G401 (cell line): ENCODE measurements at regions not wholly inside any gene's neighbourhood (a gene's known extent, or its start where the extent isn't known, plus 50 kb on each side); places are given as distances from the start of the nearest gene placed in this dataset.
"Not testable (repeated sequence)": the region's sequence is repeated elsewhere in the genome, so short reads cannot be mapped to it uniquely, and the experiment has no call there.

Source experiments
- DNase-seq: peaks from one replicate; pipeline ENCODE4 v3.0.0-alpha.2; 2015; ENCODE audit warnings: low spot score
- in situ Hi-C: cut with HindIII; loops from 2 replicates; pipeline ENCODE4 v1.10.0; 2016; ENCODE audit warnings: low sequenced_read_pairs, mixed read lengths

DNA sequence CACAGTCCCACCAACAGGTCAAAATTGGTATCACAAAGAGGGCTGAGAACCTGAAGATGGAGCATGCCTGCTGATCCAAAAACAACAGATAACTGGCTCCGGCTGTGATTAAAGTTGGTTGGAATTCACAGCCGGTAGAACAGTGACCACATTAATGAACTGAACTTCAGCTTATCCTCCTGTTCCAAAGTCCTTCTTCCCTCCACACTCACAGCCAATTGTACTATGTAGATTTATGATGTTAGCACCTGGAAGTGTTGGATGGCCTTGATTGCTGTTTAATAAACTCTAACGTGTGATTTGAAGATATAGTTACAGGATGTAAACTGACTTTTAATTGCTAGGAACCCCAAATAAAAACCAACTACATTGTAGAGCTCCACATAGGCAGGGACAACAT is 367.3 kb upstream of the FRG2C start:
- no peak for DNase-seq
- in situ Hi-C loops = no loop called here

DNA sequence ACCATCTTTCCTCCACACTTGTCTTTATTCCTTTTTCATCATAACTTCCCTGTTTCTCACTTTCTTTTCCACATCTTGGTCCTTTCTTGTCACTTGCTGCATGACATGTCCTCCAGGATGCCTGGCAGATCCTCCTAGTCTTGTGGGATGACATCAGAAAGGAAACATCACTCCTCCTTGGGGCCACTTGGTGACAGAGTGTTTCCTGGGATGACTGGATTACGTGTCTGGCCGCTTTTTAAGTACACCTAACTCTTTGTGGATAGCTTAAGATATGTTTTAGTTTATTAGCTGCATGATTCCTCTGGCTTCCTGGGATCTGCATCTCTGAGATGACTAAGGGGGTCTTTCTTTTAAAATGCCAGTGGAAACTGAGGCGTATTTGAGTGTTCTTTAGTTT is 363.5 kb upstream of the FRG2C start:
- in situ Hi-C loops = no loop called here

DNA sequence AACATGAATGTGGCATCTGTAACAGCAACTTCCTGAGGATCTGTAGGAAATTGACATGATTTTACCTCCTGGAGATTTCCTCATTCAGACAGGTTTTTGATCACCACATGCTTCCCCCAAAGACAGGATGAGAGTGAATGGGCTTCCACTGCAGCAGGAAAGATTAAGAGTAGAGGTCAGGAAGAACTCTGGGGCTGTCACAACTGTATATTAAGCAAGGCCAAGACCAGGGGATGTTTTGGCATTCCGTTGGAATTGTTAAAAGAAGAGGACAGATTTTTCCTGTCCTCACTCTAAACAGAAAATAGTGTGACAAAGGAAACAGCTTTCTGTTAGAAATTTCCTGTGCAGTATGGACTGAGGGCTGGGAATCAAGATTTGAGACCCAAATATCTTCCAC is 363.1 kb upstream of the FRG2C start:
- DNase-seq = not testable (repeated sequence)

More for the DNA sequence above, 363.5 kb upstream of the FRG2C start:
- DNase-seq = no peak

DNA sequence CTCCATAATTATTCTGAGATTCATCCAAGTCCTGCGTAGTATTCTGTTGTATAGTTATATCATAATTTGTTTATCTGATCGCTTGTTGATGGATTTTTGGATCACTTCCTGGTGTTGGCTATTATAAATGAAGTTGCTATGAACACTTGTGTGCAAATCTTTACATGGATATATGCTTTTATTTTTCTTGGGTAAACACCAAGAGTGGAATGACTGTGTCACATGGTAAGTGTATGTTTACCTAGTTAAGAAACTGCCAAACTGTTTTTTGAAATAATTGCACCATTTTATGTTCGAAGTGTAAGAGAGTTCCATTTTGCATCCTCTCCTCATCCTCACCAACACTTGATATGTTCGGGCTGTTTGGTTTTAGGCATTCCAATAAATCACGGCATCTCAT is 360.4 kb upstream of the FRG2C start:
- DNase-seq = no peak
- in situ Hi-C loops = no loop called here

More for the DNA sequence above, 363.1 kb upstream of the FRG2C start:
- in situ Hi-C loops = not testable (repeated sequence)

DNA sequence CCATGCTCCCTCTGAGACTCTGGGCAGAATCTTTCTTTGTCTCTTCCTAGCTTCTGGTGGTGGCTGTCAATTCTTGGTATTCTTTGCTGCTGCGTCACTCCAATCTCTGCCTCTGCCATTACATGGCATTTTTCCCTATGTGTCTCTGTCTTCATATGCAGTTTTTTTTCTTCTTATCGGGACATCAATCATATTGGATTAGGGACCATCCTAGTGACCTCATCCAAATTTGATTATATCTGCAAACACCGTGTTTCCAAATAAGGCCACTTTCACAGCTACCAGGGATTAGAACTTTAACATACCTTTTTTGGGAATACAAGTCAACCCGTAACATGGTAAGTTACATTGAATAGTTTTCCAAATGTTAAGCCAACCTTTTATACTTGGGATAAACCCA is 358.2 kb upstream of the FRG2C start:
- DNase-seq = no peak
- in situ Hi-C loops = no loop called here

DNA sequence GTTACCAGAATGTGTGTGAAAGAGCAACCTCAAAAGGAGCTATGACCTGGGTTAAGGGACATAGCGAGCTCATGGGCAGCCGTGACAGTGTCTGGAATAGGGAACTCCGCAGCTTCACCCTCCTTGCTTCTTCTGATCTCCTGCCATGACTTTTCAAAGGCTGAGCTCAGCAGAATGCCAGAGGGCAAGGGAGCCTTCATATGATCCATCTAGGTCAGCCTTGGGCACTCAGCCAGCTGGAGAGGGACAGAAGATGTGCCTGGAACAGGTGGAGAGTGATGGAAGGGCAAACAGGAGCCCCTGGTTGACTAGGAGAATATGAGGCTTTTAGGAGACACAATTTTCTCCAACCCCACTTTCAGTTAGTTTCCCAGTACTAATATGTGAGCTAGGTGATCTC is 352.8 kb upstream of the FRG2C start:
- in situ Hi-C loops, DNase-seq: not testable (repeated sequence)

DNA sequence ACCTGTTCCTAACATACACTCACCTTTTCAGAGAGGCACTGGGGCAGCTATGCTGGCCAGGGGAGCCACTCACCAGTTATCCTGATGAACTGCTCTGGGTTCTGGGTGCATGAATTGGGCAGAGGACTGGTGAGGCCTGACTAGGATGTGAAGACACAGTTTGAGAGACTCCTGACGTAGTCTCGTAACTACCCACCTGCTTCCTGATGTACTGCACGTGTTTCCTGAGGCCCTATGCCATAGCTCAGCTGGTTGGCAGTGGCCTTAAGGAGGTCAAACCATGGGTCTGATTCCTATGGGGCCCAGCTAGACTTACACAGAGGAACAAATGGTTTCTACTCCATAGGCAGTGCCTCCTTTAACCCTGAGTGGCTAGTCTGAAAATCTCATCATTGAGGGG is 351.7 kb upstream of the FRG2C start:
- DNase-seq, in situ Hi-C loops: not testable (repeated sequence)

DNA sequence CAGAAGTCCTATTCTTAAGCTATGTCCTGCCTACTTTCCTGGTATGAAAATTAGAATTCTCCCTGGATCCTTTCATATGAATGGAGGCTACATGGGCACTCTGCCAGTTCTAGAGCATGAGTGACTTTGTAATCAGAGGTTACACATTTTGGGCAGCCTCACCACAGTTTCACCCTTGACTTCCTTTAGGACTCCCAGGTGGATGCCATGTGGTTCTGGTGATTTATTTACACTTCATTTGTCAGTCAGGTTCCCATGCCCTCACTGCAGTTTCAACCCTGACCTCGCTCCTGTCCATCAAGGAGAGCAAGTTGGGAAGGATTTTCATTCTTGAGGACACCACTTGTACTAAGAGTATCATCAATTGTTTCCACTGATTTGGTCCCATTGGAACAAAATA is 344.4 kb upstream of the FRG2C start:
- in situ Hi-C loops, DNase-seq: not testable (repeated sequence)

DNA sequence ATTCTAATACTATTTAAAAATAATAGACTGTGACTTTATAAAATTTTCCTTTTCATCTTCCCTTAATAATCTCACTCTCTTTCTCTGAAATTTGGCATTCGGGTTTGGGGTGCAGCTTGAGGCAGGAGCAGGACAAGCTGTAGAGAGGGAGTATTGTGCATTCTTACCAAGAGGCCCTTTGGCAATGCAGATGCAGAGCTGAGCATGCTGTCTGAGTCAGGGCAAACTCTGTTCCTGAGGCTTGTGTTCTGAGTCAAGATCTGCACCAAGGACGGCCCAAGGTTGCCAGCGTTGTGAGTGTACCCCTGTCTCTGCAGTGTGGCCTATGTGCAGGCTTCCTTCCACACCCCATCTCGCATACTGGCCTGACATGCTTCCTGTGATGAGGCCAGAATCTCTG is 343.8 kb upstream of the FRG2C start:
- in situ Hi-C loops = no loop called here
- DNase-seq = no peak

DNA sequence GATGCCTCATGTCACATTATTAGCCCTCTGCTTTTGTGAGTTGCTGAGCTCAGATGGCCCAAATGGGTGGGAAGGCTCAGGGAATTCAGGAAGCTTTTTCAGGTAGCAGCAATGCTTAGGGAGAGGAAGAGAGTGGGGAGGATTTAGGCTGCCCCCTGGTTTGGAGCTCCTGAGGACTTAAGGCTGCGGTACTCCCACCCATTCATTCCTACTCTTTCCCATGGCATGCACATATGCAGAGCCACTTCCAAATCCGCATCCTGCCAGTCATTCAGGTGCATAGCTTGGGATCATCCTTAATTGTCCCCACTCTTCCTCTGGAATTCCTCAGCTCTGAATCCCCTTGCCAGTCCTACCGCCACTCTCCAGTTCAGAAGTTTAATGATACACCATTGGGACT is 343.1 kb upstream of the FRG2C start:
- in situ Hi-C loops = no loop called here
- DNase-seq = no peak

DNA sequence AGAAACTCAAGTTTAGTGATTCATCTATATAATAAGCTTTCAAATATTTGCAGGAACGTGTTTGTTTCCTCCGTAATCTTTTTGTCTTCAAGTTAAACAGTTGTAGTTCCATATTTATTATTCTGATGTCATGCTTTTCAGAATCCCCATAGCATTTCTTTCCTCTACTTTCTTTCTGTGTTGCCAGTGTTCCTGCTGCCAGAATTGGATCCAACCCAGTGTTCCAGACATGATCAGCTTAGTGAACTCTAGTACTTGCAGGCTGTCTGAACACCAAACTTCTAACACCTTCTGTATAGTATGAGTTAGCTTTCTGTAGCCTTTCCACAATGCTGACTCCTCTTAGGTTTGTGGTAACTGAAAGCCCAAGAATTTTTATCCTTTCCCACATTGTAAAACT is 340.2 kb upstream of the FRG2C start:
- DNase-seq, in situ Hi-C loops: not testable (repeated sequence)

DNA sequence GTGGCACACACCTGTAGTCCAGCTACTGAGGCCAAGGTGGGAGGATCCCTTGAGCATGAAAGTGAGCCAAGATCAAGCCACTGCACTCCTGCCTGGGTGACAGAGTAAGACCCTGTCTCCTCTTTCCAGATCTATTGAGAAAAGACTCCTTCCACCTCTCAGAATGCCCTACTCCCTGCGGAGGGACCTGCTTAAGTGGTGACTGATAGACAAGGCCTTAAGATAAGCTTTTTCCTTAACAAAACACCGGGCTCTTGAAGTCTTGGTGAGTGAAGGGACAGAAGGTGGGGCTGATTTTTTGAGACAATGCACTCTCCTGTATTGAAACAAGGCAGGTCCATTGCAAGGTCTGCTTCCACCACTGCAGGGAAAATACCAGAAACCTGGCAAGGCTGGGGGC is 338.4 kb upstream of the FRG2C start:
- no peak for DNase-seq
- in situ Hi-C loops = no loop called here

DNA sequence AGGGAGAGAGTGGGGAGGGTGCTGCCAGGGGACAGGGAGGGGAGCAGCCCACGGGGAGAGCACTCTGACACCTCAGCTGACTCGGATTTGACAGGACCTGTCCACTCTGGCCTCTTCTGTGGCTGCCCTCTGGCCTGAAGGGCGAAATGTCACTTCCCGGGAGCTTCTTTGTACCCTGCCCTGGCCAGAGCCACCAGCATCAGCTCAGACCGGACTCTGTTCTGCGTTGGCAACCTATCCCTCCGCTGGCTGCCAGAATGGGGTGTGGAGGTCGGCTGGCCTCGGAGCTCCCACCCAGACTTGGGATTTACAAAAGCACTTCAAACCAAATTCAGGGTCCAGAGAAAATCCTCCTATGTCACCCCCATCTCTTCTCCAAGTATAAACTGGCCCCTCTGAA is 336.7 kb upstream of the FRG2C start:
- in situ Hi-C loops = no loop called here
- DNase-seq = no peak

DNA sequence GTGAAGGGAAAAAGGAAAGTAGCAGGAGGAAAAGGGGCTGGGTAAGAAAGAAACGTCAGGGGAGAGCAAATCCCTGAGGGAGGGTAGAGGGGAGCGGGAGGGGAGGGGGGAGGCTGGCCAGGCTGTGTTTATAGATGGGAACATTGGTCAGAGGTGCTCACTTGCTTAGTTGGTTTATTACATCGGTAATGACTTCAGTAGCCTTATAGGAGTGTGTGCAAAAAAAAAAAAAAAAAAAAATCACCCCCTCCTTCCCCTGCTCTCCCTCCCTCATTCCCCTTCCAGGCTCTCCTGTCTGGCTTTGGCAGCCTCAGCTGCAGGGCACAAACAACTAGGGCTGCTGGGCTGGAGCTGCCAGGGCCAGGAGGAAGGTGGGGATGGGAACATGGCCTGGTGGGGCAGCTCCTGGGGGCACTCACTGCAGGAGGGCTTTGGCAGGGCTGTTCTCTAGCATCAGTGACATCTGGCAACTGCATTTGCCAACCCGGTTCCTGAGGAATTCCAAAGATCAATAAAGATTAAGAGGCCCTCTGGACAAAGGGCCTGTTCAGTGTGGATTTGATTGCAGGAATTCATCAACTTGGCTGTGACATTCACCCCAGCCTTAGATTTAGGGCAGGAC is 334.5 kb upstream of the FRG2C start:
- no peak for DNase-seq
- in situ Hi-C loops = no loop called here

DNA sequence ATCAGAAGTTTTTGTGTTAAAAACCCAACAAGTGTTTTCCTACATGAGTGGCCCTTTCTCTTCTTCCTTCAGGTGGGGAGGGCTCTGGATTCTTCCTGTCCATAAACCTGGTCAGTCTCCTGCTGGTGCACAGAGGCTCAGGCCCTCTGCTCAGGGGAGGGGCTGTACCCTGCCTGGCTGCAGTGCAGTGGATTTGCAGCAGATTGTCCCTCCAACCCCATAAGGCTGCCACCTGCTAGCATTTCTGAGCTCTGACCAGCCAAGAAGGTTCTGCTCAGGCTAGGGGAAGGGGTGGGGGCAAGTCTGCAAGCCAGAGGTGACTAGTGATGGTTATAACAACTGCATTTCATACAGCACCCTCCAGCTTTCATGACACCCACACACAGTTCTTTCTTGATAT is 333.7 kb upstream of the FRG2C start:
- not testable (repeated sequence) for DNase-seq

DNA sequence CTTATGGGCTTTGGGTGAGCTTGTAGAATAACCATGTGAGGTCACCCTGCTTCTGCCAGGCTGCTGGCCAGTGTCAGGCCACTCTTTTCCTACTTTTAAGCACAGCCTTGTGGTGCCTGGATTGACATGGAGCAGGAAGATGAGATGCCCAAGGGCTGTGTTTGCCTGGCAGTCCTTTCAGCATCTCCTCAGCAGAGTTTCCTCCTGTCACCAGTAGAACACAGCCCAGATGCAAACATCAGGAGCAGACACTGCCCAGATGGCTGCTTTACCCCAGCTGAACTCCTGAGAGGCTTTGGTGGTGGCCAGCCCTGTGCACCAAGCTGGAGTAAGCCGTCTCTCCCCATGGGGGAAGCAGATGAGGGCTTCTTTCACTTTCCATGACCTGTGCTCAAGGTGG is 332.0 kb upstream of the FRG2C start:
- DNase-seq, in situ Hi-C loops: not testable (repeated sequence)

More for the DNA sequence above, 333.7 kb upstream of the FRG2C start:
- in situ Hi-C loops = not testable (repeated sequence)

DNA sequence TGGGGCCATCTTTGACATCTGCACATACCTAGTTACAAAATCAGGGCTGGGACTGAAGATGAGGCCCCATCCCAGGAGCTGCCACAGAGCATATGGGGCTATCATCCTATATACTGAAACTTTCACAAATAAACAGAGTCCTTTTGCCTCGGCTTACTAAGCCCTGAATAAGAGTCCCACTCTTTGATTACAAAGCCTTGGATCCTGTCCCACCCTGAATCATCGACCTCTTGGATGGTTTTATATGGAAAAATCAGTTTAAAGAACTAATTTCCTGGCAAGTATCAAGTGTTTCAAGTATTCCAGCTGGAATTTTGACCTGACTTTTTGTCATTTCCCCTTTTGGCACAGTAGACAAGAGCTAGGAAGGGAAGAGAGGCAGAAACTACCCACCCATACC is 331.3 kb upstream of the FRG2C start:
- no peak for DNase-seq
- in situ Hi-C loops = no loop called here

DNA sequence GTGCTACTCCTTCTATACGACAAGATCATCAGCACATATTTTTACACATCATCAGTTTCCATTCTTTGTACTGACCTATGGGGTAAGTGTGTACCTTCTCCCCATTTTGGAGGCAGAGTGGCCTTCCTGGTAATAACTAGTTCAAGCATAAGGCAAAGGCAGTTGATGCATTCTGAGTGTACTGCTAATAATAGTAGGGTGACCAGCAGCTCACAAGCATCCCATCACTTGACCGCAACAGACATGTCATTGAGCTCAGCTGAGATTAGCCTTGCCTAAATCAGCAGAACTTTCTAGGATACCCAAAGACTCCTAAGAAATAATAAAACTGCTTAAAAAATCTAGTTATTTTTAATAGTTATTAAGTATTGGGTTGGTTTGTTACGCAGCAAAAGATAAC is 329.8 kb upstream of the FRG2C start:
- no peak for DNase-seq
- in situ Hi-C loops = no loop called here

DNA sequence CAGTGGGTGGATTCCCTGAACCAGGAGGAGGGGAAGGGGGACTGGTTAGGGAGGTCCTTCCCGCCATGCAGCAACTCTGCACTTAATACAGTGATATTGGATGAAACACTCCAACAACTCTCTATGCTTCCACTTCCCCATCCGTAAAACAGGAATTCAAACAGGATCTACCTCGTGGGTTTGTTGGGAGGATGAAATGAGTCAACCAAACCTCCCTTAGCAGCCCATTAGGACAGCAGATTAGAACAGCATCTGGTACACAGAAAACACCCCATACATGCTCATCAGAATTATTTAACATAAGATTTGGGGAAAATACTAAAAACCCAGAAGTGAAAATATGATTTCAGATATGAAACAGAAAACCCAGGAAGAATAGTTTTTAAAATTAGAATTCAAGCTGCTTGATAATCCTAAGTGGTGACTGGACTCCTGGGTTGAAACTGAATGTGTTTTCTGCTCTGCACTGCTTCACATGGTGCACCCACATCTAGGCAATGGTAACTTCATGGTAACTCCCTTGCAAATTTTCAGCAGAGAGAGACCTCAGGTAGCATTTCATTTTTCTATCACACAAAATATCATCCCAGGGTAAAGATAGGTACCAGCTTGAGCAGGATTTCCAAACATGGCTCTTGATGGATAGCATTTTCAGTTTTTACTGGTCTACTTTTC is 326.8 kb upstream of the FRG2C start:
- no peak for DNase-seq
- in situ Hi-C loops = no loop called here

DNA sequence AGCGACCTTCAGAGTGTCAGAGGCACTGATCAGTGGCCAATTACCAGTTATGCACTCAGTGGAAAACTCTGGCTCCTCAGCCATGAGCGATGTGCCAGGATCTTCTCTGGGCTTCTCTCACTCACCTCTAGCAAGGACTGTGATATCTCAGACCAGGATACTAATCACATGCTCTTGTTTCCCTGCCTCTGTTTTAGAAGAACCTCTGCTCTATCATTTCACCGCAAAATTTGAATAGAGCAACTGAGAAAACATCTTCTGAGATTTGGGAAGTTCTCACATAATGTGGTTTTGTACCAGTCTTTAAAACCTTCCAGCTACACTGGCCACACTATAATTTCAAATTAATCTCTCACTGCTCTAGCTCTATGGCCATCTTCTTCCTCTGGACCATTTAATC is 325.8 kb upstream of the FRG2C start:
- DNase-seq = no peak
- in situ Hi-C loops = no loop called here
